ENCODE measurements at regions not wholly inside any gene's neighbourhood (a gene's known extent, or its start where the extent isn't known, plus 50 kb on each side); places are given as distances from the start of the nearest gene placed in this dataset.

- Histone ChIP-seq H3K27me3 (ENCODE audit: insufficient read depth, poor library complexity, severe bottlenecking) (no peaks in the 10 kb centered on the region), H3K27ac (replicated peaks) (no peak overlapping the region), H3K4me3 (replicated peaks; ENCODE audit: insufficient read depth, low read length) (no peak overlapping the region)
- no peak for TF ChIP-seq REST (IDR thresholded peaks at IDR 0.05; ENCODE audit: insufficient replicate concordance, low read depth)
- DNase-seq (ENCODE audit: low read depth in 1 of 2, low spot score in 1 of 2), result no peak
Observed at GRCh38 chr1:193926956-193927355, 740.5 kb upstream of the B3GALT2 start.

- no peaks in the 10 kb centered on the region for H3K27me3 ChIP-seq (ENCODE audit: insufficient read depth, poor library complexity, severe bottlenecking)
- TF ChIP-seq GABPA (IDR thresholded peaks at IDR 0.05; ENCODE audit: low read depth), result no peak
- no peak overlapping the region for H3K27ac ChIP-seq (replicated peaks)
- no peak for DNase-seq (ENCODE audit: low read depth in 1 of 2, low spot score in 1 of 2)
- H3K4me3 ChIP-seq (replicated peaks; ENCODE audit: insufficient read depth, low read length), result no peak overlapping the region
Observed at GRCh38 chr1:193919827-193920226, 733.4 kb upstream of the B3GALT2 start.

GRCh38 chr1:193916452-193916851, 730.0 kb upstream of the B3GALT2 start:
- Histone ChIP-seq H3K4me3 (replicated peaks; ENCODE audit: insufficient read depth, low read length) (no peak overlapping the region), H3K27ac (replicated peaks) (no peak overlapping the region), H3K27me3 (ENCODE audit: insufficient read depth, poor library complexity, severe bottlenecking) (no peaks in the 10 kb centered on the region)
- DNase-seq (ENCODE audit: low read depth in 1 of 2, low spot score in 1 of 2), result no peak
- TF ChIP-seq CTCF (IDR thresholded peaks at IDR 0.05; ENCODE audit: insufficient read depth, low read length) (no peak), REST (IDR thresholded peaks at IDR 0.05; ENCODE audit: insufficient replicate concordance, low read depth) (no peak), SPI1 (IDR thresholded peaks at IDR 0.05; ENCODE audit: borderline replicate concordance, low read depth) (no peak), POLR2AphosphoS5 (IDR thresholded peaks at IDR 0.05; ENCODE audit: low read depth) (no peak), GABPA (IDR thresholded peaks at IDR 0.05; ENCODE audit: low read depth) (no peak)

GRCh38 chr1:193914871-193915270, 728.5 kb upstream of the B3GALT2 start:
- H3K27me3 ChIP-seq (ENCODE audit: insufficient read depth, poor library complexity, severe bottlenecking), result no peaks in the 10 kb centered on the region
- H3K27ac ChIP-seq (replicated peaks), result no peak overlapping the region
- TF ChIP-seq GABPA (IDR thresholded peaks at IDR 0.05; ENCODE audit: low read depth) (no peak), CTCF (IDR thresholded peaks at IDR 0.05; ENCODE audit: insufficient read depth, low read length) (no peak), SPI1 (IDR thresholded peaks at IDR 0.05; ENCODE audit: borderline replicate concordance, low read depth) (no peak)
- no peak for DNase-seq (ENCODE audit: low read depth in 1 of 2, low spot score in 1 of 2)
- no peak overlapping the region for H3K4me3 ChIP-seq (replicated peaks; ENCODE audit: insufficient read depth, low read length)

GRCh38 chr1:193909406-193910082, 723.1 kb upstream of the B3GALT2 start:
- Histone ChIP-seq H3K27me3 (ENCODE audit: insufficient read depth, poor library complexity, severe bottlenecking) (no peaks in the 10 kb centered on the region), H3K4me3 (replicated peaks; ENCODE audit: insufficient read depth, low read length) (no peak overlapping the region), H3K27ac (replicated peaks) (no peak overlapping the region)
- TF ChIP-seq SPI1 (IDR thresholded peaks at IDR 0.05; ENCODE audit: borderline replicate concordance, low read depth) (no peak), GABPA (IDR thresholded peaks at IDR 0.05; ENCODE audit: low read depth) (no peak), REST (IDR thresholded peaks at IDR 0.05; ENCODE audit: insufficient replicate concordance, low read depth) (no peak), POLR2AphosphoS5 (IDR thresholded peaks at IDR 0.05; ENCODE audit: low read depth) (no peak), CTCF (IDR thresholded peaks at IDR 0.05; ENCODE audit: insufficient read depth, low read length) (no peak)
- DNase-seq (ENCODE audit: low read depth in 1 of 2, low spot score in 1 of 2), result no peak

Data from HL-60 (cell line).